ENCODE measurements at regions not wholly inside any gene's neighbourhood (a gene's known extent, or its start where the extent isn't known, plus 50 kb on each side); places are given as distances from the start of the nearest gene placed in this dataset.

GRCh38 chr20:41748756-41749582 is 130.8 kb upstream of the CHD6 start:
- no peaks in the 10 kb centered on the region for H3K4me1 Mint-ChIP-seq (ENCODE audit: low read depth, unreplicated experiment)
- peaks cover 41% of the 10 kb centered on the region for H3K27me3 Mint-ChIP-seq (ENCODE audit: insufficient read depth, unreplicated experiment)
- no peak for TF ChIP-seq CTCF (IDR thresholded peaks at IDR 0.05; ENCODE audit: insufficient read depth in 1 of 2, low read depth in 1 of 2, low read length in 1 of 2, severe bottlenecking in 1 of 2, unreplicated experiment in 1 of 2)
- H3K4me1 ChIP-seq = no peaks in the 10 kb centered on the region
- ChIA-PET POLR2A (no interaction called here), CTCF (interaction anchor here (4.1 kb wide), 1 partner anchor 11 kb away, joined by 25 read pairs; no protein-coding TSS in a partner anchor)
- no peaks in the 10 kb centered on the region for H3K36me3 ChIP-seq (ENCODE audit: control insufficient read depth, insufficient read depth, low read length)
- H3K9me3 ChIP-seq = no peaks in the 10 kb centered on the region
- no peak overlapping the region for H3K4me3 ChIP-seq (ENCODE audit: low read depth, low read length)
- H3K4me3 Mint-ChIP-seq (ENCODE audit: unreplicated experiment) = no peak overlapping the region
- H3K9me3 Mint-ChIP-seq (ENCODE audit: unreplicated experiment) = no peaks in the 10 kb centered on the region
- no TSS peak for BruUV-seq (replicated peaks)
- H3K27me3 ChIP-seq (replicated peaks; ENCODE audit: control insufficient read depth, insufficient read depth, low read length) = no peaks in the 10 kb centered on the region; the same call in 1 of the 2 replicates
- no peaks in the 10 kb centered on the region for H3K36me3 Mint-ChIP-seq (ENCODE audit: insufficient read depth, unreplicated experiment)
- DNase-seq = no peak
- H3K27ac Mint-ChIP-seq (ENCODE audit: unreplicated experiment) = no peak overlapping the region
- intact Hi-C loops (cut with micrococcal nuclease; ENCODE audit: unreplicated experiment) = no loop called here

- H3K4me1 Mint-ChIP-seq (ENCODE audit: low read depth, unreplicated experiment) = no peaks in the 10 kb centered on the region
- no TSS peak for BruUV-seq (replicated peaks)
- intact Hi-C loops (cut with micrococcal nuclease; ENCODE audit: unreplicated experiment) = no loop called here
- no peak for DNase-seq
- CTCF ChIA-PET = interaction anchor here (1.3 to 4.1 kb wide), 2 partner anchors 10 to 19 kb away, joined by 3 to 25 read pairs; no protein-coding TSS in a partner anchor
- no peak for TF ChIP-seq CTCF (IDR thresholded peaks at IDR 0.05; ENCODE audit: insufficient read depth in 1 of 2, low read depth in 1 of 2, low read length in 1 of 2, severe bottlenecking in 1 of 2, unreplicated experiment in 1 of 2)
- no peak overlapping the region for H3K27ac Mint-ChIP-seq (ENCODE audit: unreplicated experiment)
- H3K36me3 ChIP-seq (ENCODE audit: control insufficient read depth, insufficient read depth, low read length) = no peaks in the 10 kb centered on the region
- peaks cover 40% of the 10 kb centered on the region for H3K27me3 Mint-ChIP-seq (ENCODE audit: insufficient read depth, unreplicated experiment)
- POLR2A ChIA-PET = no interaction called here
- no peak overlapping the region for H3K4me3 Mint-ChIP-seq (ENCODE audit: unreplicated experiment)
- H3K36me3 Mint-ChIP-seq (ENCODE audit: insufficient read depth, unreplicated experiment) = no peaks in the 10 kb centered on the region
- no peaks in the 10 kb centered on the region; the same call in 1 of the 2 replicates for H3K27me3 ChIP-seq (replicated peaks; ENCODE audit: control insufficient read depth, insufficient read depth, low read length)
- H3K4me1 ChIP-seq = no peaks in the 10 kb centered on the region
- H3K9me3 ChIP-seq = no peaks in the 10 kb centered on the region
- H3K4me3 ChIP-seq (ENCODE audit: low read depth, low read length) = no peak overlapping the region
- no peaks in the 10 kb centered on the region for H3K9me3 Mint-ChIP-seq (ENCODE audit: unreplicated experiment)
Observed at GRCh38 chr20:41748051-41748450, 129.9 kb upstream of the CHD6 start.

DNA sequence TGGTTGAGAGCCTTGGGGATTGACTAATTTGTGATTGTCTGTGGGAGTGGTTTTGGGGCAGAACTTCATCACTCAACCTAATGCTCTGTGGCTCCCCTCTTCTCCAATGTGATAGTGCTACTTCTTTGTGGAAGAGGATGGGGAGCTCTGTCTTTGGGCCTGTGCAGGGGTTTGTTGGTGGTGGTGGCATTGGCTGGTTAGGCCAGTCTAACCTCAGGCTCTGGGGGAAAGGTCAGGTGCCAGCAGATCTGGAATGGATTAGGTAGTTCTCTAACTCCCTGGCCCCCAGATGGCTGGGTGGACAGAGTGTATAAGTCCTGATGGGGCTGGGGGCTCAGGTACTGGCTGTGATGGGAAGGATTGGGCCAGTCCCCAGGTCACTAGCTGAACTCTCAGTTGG is 129.0 kb upstream of the CHD6 start:
- DNase-seq = no peak
- Histone ChIP-seq H3K27me3 (replicated peaks; ENCODE audit: control insufficient read depth, insufficient read depth, low read length) (no peaks in the 10 kb centered on the region; the same call in 1 of the 2 replicates), H3K4me1 (no peaks in the 10 kb centered on the region), H3K4me3 (ENCODE audit: low read depth, low read length) (no peak overlapping the region), H3K9me3 (no peaks in the 10 kb centered on the region), H3K36me3 (ENCODE audit: control insufficient read depth, insufficient read depth, low read length) (no peaks in the 10 kb centered on the region)
- H3K27me3 Mint-ChIP-seq (ENCODE audit: insufficient read depth, unreplicated experiment) = peaks cover 34% of the 10 kb centered on the region
- H3K4me3 Mint-ChIP-seq (ENCODE audit: unreplicated experiment) = no peak overlapping the region
- TF ChIP-seq CTCF (IDR thresholded peaks at IDR 0.05; ENCODE audit: insufficient read depth in 1 of 2, low read depth in 1 of 2, low read length in 1 of 2, severe bottlenecking in 1 of 2, unreplicated experiment in 1 of 2) = no peak
- H3K36me3 Mint-ChIP-seq (ENCODE audit: insufficient read depth, unreplicated experiment) = no peaks in the 10 kb centered on the region
- BruUV-seq (replicated peaks) = no TSS peak
- H3K9me3 Mint-ChIP-seq (ENCODE audit: unreplicated experiment) = no peaks in the 10 kb centered on the region
- ChIA-PET POLR2A (no interaction called here), CTCF (interaction anchor here (1.3 to 4.1 kb wide), 3 partner anchors 9 to 18 kb away, joined by 3 to 25 read pairs (median 11); no protein-coding TSS in a partner anchor)
- no peaks in the 10 kb centered on the region for H3K4me1 Mint-ChIP-seq (ENCODE audit: low read depth, unreplicated experiment)
- intact Hi-C loops (cut with micrococcal nuclease; ENCODE audit: unreplicated experiment) = no loop called here
- H3K27ac Mint-ChIP-seq (ENCODE audit: unreplicated experiment) = no peak overlapping the region

Data from Caco-2 (cell line).